Left lung (tissue), 4 donors: ENCODE measurements at regions not wholly inside any gene's neighbourhood (a gene's known extent, or its start where the extent isn't known, plus 50 kb on each side); places are given as distances from the start of the nearest gene placed in this dataset.

ENCODE experiments used
- ATAC-seq: fragments of 200-7000 bp; cut with Tn5 transposase; one replicate; pipeline ENCODE4 v1.9.1; 2020; ENCODE audit warnings: moderate library complexity
- DNase-seq, 4 donors: peaks; one replicate each; pipeline ENCODE4 v3.0.0-alpha.2; 2013 to 2020
- H3K27ac ChIP-seq, 2 donors: fragments of 200-600 bp; sonication (generic) in 1 of 2; one replicate each; pipeline versions ENCODE4 v1.5.0 to v1.8.0; 2020 to 2021
- H3K27me3 ChIP-seq, 2 donors: fragments of 200-600 bp; sonication (generic) in 1 of 2; one replicate each; pipeline versions ENCODE4 v1.5.0 to v1.8.0; 2020 to 2021
- H3K36me3 ChIP-seq, 2 donors: fragments of 200-600 bp; sonication (generic) in 1 of 2; one replicate each; pipeline versions ENCODE4 v1.5.0 to v1.8.0; 2020 to 2021
- H3K4me1 ChIP-seq, 2 donors: fragments of 200-600 bp; one replicate each; pipeline ENCODE4 v1.8.0; 2021
- H3K4me3 ChIP-seq, 2 donors: fragments of 200-600 bp; sonication (generic) in 1 of 2; one replicate each; pipeline versions ENCODE4 v1.5.0 to v1.8.0; 2020 to 2021; ENCODE audit warnings: mild to moderate bottlenecking in 1 of 2
- H3K9me3 ChIP-seq, 2 donors: fragments of 200-600 bp; sonication (generic) in 1 of 2; one replicate each; pipeline versions ENCODE4 v1.5.0 to v1.8.0; 2020 to 2021
- intact Hi-C, 2 donors: fragments of 100-400 bp; cut with DNase I; formaldehyde crosslinking; loops; one replicate each; pipeline versions ENCODE4 v1.11.2 to v1.14.2; 2022
- TF ChIP-seq, protein P1 (sequence below), 2 donors: fragments of 200-600 bp; sonication (generic) in 1 of 2; IDR thresholded peaks; one replicate each; pipeline versions ENCODE4 v1.5.0 to v1.8.0; 2021; ENCODE audit warnings: antibody characterized with exemption in 2 of 2
- donor health status: DM: no; HTN: yes; CAD: no.
- donor health status: DM: no; HTN: no; CAD: no.

DNA sequence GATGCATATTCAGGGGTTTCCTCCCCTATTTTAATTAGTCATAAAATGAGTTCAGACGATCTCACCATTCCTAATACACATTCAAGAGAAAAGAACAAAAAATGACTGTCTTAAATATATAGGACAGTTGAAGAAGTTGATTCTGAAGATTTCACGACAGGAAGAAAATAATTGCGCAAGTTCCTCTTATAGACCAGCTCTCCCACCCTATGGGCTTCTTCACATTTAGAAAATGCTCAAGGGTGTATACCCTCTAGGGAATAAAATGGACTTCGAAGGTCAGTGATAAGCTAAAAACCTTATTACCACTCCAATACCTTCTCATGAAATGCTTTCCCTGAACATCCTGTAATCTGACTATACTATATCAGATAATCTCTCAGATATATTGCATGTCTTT, 149.2 kb upstream of the TEX13C start:
- H3K27ac ChIP-seq = no peak overlapping the region
- no peaks in the 10 kb centered on the region for H3K36me3 ChIP-seq
- no peaks in the 10 kb centered on the region for H3K27me3 ChIP-seq
- TF ChIP-seq, protein P1, sequence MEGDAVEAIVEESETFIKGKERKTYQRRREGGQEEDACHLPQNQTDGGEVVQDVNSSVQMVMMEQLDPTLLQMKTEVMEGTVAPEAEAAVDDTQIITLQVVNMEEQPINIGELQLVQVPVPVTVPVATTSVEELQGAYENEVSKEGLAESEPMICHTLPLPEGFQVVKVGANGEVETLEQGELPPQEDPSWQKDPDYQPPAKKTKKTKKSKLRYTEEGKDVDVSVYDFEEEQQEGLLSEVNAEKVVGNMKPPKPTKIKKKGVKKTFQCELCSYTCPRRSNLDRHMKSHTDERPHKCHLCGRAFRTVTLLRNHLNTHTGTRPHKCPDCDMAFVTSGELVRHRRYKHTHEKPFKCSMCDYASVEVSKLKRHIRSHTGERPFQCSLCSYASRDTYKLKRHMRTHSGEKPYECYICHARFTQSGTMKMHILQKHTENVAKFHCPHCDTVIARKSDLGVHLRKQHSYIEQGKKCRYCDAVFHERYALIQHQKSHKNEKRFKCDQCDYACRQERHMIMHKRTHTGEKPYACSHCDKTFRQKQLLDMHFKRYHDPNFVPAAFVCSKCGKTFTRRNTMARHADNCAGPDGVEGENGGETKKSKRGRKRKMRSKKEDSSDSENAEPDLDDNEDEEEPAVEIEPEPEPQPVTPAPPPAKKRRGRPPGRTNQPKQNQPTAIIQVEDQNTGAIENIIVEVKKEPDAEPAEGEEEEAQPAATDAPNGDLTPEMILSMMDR (IDR thresholded peaks at IDR 0.05) = no peak
- no peak overlapping the region for H3K4me3 ChIP-seq
- no peaks in the 10 kb centered on the region for H3K4me1 ChIP-seq
- DNase-seq = no peak
- no peak for ATAC-seq
- no peaks in the 10 kb centered on the region for H3K9me3 ChIP-seq
- intact Hi-C loops = no loop called here

DNA sequence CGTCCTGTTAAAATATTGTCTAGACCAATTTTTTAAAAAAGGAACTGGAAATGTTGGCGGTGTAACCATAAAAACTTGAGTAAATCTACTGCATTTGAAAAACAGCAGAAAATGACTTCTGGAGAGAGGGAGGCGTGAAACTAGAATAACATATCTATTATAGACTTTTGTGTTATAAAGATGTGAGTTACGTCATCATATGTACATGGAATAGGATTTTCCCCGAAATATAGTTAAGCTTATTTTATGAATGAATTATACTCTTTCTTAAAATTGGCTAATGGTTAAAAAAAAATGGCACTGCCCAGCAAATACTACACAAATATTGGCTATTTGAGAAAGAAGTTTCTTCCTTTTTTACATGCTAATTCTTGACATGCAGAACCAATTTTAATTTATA, 147.1 kb upstream of the TEX13C start:
- H3K27me3 ChIP-seq = no peaks in the 10 kb centered on the region
- H3K4me1 ChIP-seq = no peaks in the 10 kb centered on the region
- H3K9me3 ChIP-seq = no peaks in the 10 kb centered on the region
- no peak overlapping the region for H3K4me3 ChIP-seq
- intact Hi-C loops = no loop called here
- ATAC-seq (no peak), DNase-seq (no peak)
- H3K27ac ChIP-seq = no peak overlapping the region
- H3K36me3 ChIP-seq = no peaks in the 10 kb centered on the region
- TF ChIP-seq, protein P1 (IDR thresholded peaks at IDR 0.05) = no peak

DNA sequence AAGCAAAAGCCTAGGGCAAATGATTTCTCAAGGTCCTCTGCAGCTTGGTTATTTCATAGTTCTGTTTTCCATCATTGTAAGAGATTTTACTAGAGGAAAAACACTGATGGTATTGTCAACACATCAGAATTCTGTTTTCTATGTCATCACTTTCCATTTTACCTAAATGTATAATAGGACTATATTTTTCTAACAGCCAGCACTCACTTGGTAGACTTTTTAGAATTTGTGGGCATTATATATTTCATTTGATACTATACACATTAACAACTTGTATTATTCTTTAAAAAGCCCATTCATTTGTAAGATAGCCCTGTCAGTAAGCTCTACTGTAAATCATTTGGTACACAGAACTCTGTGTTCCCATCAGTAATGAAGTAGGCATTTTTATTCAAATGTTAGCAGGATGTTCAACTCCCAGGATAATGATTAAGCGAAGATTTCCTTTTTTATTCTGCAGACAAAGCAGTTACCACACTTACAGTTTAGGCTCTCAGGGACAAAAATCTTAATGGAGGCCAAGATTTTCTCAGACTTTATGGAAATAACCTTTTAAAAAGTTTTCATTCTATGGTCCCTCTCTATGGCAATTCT, 143.6 kb upstream of the TEX13C start:
- Histone ChIP-seq H3K27me3 (no peaks in the 10 kb centered on the region), H3K4me1 (no peaks in the 10 kb centered on the region), H3K27ac (no peak overlapping the region), H3K36me3 (no peaks in the 10 kb centered on the region), H3K4me3 (no peak overlapping the region), H3K9me3 (no peaks in the 10 kb centered on the region)
- intact Hi-C loops = no loop called here
- TF ChIP-seq, protein P1 (IDR thresholded peaks at IDR 0.05) = no peak
- DNase-seq (no peak), ATAC-seq (no peak)

DNA sequence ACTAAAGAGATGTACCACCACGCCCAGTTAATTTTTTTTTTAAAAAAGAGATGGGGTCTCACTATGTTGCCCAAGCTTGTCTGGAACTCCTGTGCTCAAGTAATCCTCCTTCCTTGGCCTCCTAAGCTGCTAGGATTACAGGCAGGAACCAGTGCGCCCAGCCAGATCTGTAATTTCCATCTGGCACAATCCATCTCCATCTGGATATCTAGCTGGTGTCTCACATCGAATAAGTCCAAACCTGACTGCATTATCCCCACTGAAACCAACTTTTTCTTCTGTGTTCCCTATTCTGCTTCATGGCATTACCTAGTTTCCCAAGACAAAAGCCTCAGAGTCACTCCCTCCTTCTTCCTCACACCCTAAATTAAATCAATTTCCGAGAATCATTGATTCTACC, 125.8 kb upstream of the TEX13C start:
- no peaks in the 10 kb centered on the region for H3K4me1 ChIP-seq
- H3K27me3 ChIP-seq = peaks cover 0 to 7% of the 10 kb centered on the region in 2 donors
- no peaks in the 10 kb centered on the region for H3K36me3 ChIP-seq
- ATAC-seq (no peak), DNase-seq (no peak)
- intact Hi-C loops = no loop called here
- TF ChIP-seq, protein P1 (IDR thresholded peaks at IDR 0.05) = no peak
- H3K27ac ChIP-seq = no peak overlapping the region
- H3K4me3 ChIP-seq = no peak overlapping the region
- H3K9me3 ChIP-seq = no peaks in the 10 kb centered on the region

DNA sequence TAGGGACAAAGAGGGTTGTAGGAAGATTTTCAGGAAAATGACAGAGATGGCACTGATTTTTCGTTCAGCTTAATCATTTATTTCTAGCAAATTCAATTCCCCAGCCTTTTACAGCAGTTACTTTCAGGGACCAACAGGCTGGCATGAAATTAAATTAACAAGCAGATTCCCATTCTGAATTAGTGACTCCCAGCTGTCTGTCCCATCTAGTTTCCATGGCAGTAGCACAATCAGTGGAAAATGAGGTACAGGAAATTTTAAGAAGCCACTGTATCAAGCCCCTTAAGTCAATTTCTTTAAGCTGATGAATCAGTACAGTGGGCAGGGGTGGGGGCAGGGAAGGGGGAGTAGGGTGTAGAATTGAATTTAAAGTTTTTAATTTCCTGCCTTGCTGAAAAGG, 121.1 kb upstream of the TEX13C start:
- intact Hi-C loops = no loop called here
- H3K4me3 ChIP-seq = no peak overlapping the region
- no peaks in the 10 kb centered on the region for H3K9me3 ChIP-seq
- no peak for DNase-seq
- H3K27ac ChIP-seq = no peak overlapping the region
- peaks cover 0 to 5% of the 10 kb centered on the region in 2 donors for H3K4me1 ChIP-seq
- TF ChIP-seq, protein P1 (IDR thresholded peaks at IDR 0.05) = no peak
- peaks cover 18 to 33% of the 10 kb centered on the region in 2 donors for H3K27me3 ChIP-seq
- ATAC-seq = no peak
- H3K36me3 ChIP-seq = no peaks in the 10 kb centered on the region
